AG09309 (cell line): ENCODE measurements at regions not wholly inside any gene's neighbourhood (a gene's known extent, or its start where the extent isn't known, plus 50 kb on each side); places are given as distances from the start of the nearest gene placed in this dataset.

Experiments
- DNase-seq: peaks from one replicate; pipeline ENCODE4 v3.0.0-alpha.2; 2010; ENCODE audit warnings: low read depth
- H3K4me3 ChIP-seq: 2 replicates; pipeline ENCODE4 v1.5.1; 2011; ENCODE audit warnings: mild to moderate bottlenecking, low read depth, low read length, moderate library complexity; ENCODE audit not compliant: control insufficient read depth
- TF ChIP-seq, protein P1 (sequence below): IDR thresholded peaks from 2 replicates; pipeline ENCODE4 v1.5.1; 2011; ENCODE audit warnings: mild to moderate bottlenecking, low read depth, low read length, inconsistent platforms; ENCODE audit not compliant: insufficient read depth, control insufficient read depth; ENCODE audit errors: missing control alignments

DNA sequence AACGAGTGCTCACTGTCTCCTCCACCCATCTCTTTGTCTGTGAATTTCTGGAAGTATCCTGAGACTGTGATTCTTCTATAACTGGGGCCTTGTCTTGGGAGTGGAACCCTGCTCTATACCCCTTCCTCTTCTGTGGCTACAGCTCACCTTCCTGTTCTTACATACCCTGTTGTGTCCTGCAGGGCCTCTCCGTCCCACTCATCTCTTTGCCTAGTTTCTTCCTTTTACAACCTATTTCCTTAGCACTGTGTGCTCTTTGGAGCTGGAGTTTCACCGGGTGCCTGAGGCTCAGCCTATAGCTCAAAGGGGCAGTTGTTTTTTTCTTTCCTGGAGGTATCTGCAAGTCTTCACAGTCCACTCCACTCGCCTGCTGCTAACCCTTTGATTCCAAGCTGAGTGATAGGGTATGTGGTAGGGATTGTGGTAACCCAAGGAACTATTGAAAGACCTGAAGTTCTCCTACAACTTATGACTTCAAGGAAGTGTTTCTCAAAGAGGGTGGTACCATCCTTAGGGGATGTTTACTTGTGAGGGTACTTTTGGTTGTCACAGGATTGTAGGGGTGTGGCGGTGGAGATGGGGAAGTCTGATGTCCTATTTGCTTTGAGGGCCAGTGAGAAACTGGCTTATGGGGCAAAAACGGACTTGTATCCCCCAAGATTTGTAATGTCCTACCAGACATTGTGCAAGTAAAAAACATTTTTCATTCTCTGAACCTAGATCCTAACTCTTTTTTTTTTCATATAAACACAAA is 66.6 kb upstream of the ARL8B start:
- TF ChIP-seq, protein P1, sequence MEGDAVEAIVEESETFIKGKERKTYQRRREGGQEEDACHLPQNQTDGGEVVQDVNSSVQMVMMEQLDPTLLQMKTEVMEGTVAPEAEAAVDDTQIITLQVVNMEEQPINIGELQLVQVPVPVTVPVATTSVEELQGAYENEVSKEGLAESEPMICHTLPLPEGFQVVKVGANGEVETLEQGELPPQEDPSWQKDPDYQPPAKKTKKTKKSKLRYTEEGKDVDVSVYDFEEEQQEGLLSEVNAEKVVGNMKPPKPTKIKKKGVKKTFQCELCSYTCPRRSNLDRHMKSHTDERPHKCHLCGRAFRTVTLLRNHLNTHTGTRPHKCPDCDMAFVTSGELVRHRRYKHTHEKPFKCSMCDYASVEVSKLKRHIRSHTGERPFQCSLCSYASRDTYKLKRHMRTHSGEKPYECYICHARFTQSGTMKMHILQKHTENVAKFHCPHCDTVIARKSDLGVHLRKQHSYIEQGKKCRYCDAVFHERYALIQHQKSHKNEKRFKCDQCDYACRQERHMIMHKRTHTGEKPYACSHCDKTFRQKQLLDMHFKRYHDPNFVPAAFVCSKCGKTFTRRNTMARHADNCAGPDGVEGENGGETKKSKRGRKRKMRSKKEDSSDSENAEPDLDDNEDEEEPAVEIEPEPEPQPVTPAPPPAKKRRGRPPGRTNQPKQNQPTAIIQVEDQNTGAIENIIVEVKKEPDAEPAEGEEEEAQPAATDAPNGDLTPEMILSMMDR = no peak
- DNase-seq = no peak

DNA sequence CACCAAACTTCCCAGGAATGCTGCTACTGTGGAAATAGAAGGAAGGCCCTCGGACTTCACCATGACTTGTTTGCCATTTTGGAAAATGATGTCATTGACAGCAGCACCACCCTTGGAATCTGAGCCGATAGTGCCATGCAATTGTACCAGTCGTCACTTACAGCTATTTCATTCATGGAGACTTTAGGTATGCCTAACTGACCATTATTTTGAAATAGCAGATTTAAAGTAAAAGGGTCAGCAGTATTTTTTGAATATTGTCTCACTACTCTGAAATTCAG is 66.0 kb upstream of the ARL8B start:
- no peak for DNase-seq
- no peak overlapping the region for H3K4me3 ChIP-seq
- TF ChIP-seq, protein P1 = no peak

More for the DNA sequence above, 66.6 kb upstream of the ARL8B start:
- H3K4me3 ChIP-seq = no peak overlapping the region

DNA sequence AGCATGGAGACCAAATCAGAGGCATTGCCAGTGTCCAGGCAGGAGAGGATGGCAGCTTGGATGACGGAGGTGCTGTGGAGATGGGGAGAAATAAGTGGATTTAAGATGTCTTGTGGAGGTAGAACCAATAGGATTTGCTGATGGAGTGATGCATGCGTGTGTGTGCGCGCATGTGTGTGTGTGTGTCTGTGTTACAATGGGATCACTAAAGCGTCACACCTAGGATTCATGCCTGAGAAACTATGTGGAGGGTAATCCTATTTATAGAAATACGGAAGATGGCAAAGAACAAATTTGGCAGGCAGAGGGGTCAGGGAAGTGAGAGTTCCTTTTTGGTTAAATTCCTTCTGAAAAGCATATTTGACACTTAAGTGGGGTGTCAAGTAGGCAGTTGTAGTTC is 64.8 kb upstream of the ARL8B start:
- DNase-seq = no peak
- H3K4me3 ChIP-seq = no peak overlapping the region
- TF ChIP-seq, protein P1 = no peak

DNA sequence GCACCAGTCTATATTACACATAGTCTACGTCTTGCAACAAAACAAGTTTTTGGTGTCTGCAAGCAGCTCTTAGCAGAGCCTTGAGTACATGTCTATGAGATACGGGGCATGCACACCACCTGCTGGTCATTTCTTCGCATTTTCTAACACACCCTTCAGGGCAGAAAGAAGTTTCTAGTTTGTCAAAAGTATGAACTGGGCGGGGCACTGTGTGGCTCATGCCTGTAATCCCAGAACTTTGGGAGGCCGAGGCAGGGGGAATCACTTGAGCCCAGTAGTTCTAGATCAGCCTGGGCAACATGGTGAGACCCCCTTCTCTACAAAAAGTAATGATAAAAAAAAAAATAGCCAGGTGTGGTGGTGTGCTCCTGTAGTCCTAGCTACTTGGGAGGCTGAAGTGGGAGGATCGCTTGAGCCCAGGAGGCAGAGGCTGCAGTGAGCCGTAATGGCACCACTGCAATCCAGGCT is 64.2 kb upstream of the ARL8B start:
- TF ChIP-seq, protein P1 = peak; percentile 74
- no peak overlapping the region for H3K4me3 ChIP-seq
- peak; percentile 80 for DNase-seq

- DNase-seq = peak; percentile 94
Observed at GRCh38 chr3:5058471-5058951, 63.6 kb upstream of the ARL8B start.

DNA sequence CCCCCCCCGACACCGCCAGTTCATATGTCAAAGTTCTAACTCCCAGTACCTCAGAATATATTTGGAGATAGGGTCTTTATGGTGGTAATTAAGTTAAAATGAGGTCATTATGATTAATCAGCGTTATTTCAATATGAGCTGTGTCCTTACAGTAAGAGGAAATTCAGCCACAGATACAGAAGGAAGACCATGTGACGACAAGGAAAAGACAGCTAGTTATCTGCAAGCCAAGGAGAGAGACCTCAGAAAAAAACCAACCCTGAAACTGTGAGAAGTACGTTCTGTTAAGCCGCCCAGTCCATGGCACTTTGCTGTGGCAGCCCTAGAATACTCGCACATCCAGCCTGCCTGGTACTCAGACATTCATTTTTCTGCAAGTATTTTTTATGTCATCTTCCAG is 62.3 kb upstream of the ARL8B start:
- no peak overlapping the region for H3K4me3 ChIP-seq
- TF ChIP-seq, protein P1 = no peak
- DNase-seq = no peak

More at GRCh38 chr3:5058471-5058951, 63.6 kb upstream of the ARL8B start:
- TF ChIP-seq, protein P1 = no peak
- no peak overlapping the region for H3K4me3 ChIP-seq
